Bronchial epithelial cell (primary cell): ENCODE measurements at regions not wholly inside any gene's neighbourhood (a gene's known extent, or its start where the extent isn't known, plus 50 kb on each side); places are given as distances from the start of the nearest gene placed in this dataset.
"Not testable (repeated sequence)": the region's sequence is repeated elsewhere in the genome, so short reads cannot be mapped to it uniquely, and the experiment has no call there.

ENCODE experiments used
- DNase-seq: peaks from one replicate; pipeline ENCODE4 v3.0.0-alpha.2; 2010; ENCODE audit warnings: low read depth
- FAIRE-seq: peaks from 2 replicates; lab custom pipeline; 2011; peaks lifted over from hg19 to GRCh38; lab: Jason Lieb, UNC
- H3K27me3 ChIP-seq: 2 replicates; pipeline ENCODE4 v1.5.1; 2011; ENCODE audit warnings: low read length; ENCODE audit not compliant: control insufficient read depth, insufficient read depth
- H3K36me3 ChIP-seq: 2 replicates; pipeline ENCODE4 v1.5.1; 2011; ENCODE audit warnings: low read length; ENCODE audit not compliant: control insufficient read depth, insufficient read depth
- H3K4me3 ChIP-seq: 2 replicates; pipeline ENCODE4 v1.5.1; 2011; ENCODE audit warnings: mild to moderate bottlenecking, low read depth, low read length, control low read depth
- CTCF ChIP-seq: IDR thresholded peaks from 2 replicates; pipeline ENCODE4 v1.5.1; 2011; ENCODE audit warnings: mild to moderate bottlenecking, moderate library complexity, low read length, control low read depth, inconsistent platforms; ENCODE audit not compliant: insufficient read depth, severe bottlenecking

- TF ChIP-seq CTCF: no peak
- Histone ChIP-seq H3K27me3 (no peaks in the 10 kb centered on the region), H3K36me3 (no peaks in the 10 kb centered on the region), H3K4me3 (no peak overlapping the region)
- FAIRE-seq: no peak
- no peak for DNase-seq
Observed at GRCh38 chr6:169363590-169363989, 109.9 kb upstream of the THBS2 start.

DNA sequence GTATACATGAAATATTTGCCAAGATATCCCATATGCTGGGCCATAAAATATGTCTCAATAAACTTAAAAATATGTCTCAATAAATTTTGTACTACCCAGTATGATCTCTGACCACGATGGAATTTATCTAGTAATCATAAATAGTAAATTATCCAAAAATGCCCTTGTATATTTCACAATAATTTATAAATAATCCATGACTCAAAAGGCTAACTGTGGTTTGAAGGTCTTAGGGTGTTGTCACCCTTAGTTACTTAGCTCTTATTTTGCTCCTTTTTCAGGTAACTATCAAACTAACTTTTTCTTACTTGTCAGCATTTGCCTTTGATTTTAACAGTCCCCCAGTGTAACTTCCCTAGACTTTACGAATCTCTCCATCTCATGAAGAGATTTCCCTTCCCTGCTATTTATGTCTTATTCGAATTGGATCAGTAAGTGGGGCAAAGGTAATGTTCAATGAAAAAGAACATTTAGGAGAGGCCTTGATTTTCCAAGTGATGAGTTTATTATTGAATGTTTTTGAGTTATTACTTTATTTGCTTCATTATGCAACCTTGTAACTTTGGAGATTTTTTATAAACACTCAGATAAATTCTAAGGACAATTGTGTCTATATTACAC, 109.0 kb upstream of the THBS2 start:
- Histone ChIP-seq H3K36me3 (no peaks in the 10 kb centered on the region), H3K27me3 (no peaks in the 10 kb centered on the region), H3K4me3 (no peak overlapping the region)
- no peak for DNase-seq
- no peak for FAIRE-seq
- TF ChIP-seq CTCF: no peak

DNA sequence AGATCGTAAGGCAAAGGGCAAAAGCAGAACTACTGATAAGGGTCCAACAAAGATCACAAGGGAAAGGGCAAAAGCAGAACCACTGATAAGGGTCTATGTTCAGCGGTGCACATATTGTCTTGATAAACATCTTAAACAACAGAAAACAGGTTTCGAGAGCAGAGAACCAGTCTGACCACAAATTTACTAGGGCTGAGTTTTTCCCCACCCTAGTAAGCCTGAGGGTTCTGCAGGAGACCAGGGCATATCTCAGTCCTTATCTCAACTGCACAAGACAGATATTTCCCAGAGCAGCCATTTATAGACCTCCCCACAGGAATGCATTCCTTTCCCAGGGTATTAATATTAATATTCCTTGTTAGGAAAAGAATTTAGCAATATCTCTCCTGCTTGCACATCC, 101.4 kb upstream of the THBS2 start:
- not testable (repeated sequence) for DNase-seq, FAIRE-seq

GRCh38 chr6:169345146-169345545, 91.5 kb upstream of the THBS2 start:
- H3K4me3 ChIP-seq: no peak overlapping the region
- no peaks in the 10 kb centered on the region for H3K36me3 ChIP-seq
- no peaks in the 10 kb centered on the region for H3K27me3 ChIP-seq
- FAIRE-seq (no peak), DNase-seq (no peak)
- TF ChIP-seq CTCF: no peak

More for the DNA sequence above, 101.4 kb upstream of the THBS2 start:
- H3K4me3 ChIP-seq, H3K36me3 ChIP-seq, H3K27me3 ChIP-seq: not testable (repeated sequence)

DNA sequence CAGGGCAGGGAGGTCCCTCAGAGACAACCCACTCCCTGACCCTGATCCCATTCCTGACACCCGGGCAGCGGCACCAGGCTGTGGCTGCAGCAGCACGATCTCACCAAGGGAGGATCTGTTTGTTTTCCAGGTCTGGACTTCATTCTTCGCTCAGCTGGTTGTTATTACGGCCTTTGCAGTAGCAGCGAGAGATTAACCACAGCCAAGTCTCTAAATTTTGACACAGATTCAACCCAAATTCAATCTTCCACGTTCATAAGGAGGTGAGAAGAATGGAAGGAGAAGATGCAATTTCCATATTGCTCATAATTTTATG, 91.1 kb upstream of the THBS2 start:
- no peak for TF ChIP-seq CTCF
- Histone ChIP-seq H3K36me3 (no peaks in the 10 kb centered on the region), H3K27me3 (no peaks in the 10 kb centered on the region), H3K4me3 (no peak overlapping the region)
- DNase-seq (no peak), FAIRE-seq (no peak)

DNA sequence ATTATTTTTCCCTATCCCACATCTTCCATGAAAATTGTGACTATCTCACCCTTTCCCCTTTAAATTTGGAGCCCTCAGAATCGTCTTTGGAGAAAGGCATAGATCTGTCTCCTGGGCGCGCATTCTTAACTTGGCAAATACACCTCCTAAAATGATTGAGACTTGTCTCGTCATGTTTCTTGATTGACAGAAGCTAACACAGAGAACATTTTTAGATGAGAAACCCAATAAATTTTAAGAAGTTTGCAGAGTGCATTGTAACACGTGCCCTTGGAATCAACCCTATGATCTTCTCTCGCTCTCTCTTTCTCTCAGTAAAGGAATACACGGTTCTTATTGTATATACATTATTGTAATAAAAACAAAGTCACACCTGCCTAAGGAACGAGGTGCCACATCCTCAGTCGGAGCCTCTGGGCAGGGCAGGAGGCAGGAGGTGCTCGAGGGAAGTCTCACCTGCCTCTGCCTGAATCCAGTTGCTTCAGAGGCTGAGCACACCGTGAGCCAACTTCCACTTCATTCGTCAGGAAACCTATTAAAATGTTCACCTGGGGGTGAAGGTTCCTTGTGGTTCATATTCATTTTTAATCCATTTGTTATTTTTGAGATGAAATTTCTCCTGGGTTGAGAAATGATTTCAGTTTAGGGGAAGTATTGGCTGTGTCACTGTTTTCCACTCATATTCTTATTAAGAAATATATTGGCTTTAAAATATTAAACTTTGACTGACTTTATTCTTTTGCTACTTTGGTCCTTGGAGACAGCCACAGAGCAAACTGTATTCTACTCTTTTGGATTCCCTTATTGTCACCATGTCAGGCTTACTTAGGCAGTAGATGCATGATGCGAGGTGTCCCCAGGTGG, 90.5 kb upstream of the THBS2 start:
- FAIRE-seq (no peak), DNase-seq (no peak)
- H3K27me3 ChIP-seq: no peaks in the 10 kb centered on the region
- no peaks in the 10 kb centered on the region for H3K36me3 ChIP-seq
- no peak overlapping the region for H3K4me3 ChIP-seq
- TF ChIP-seq CTCF: no peak
